ENCODE measurements at regions not wholly inside any gene's neighbourhood (a gene's known extent, or its start where the extent isn't known, plus 50 kb on each side); places are given as distances from the start of the nearest gene placed in this dataset.

GRCh38 chr4:97349468-97350186 lies 793.6 kb downstream of the STPG2 start:
- intact Hi-C loops (cut with micrococcal nuclease) (no loop called here), dilution Hi-C loops (cut with MboI; ENCODE audit: extremely low pct_ligation_motif_present, low sequenced_read_pairs) (no loop called here)
- Histone ChIP-seq H3K4me2 (ENCODE audit: insufficient read depth, low read length) (no peak overlapping the region), H2AFZ (ENCODE audit: low read depth, low read length) (no peak overlapping the region), H3K36me3 (ENCODE audit: control insufficient read depth in 2 of 2, extremely low read depth in 1 of 2, insufficient read depth in 2 of 2, low read length in 2 of 2) (no peaks in the 10 kb centered on the region), H4K20me1 (replicated peaks; ENCODE audit: control insufficient read depth, extremely low read depth, insufficient read depth, low read length) (no peaks in the 10 kb centered on the region), H3K4me1 (ENCODE audit: control insufficient read depth, extremely low read depth, insufficient read depth, low read length) (no peaks in the 10 kb centered on the region), H3K9me1 (replicated peaks; ENCODE audit: control insufficient read depth, extremely low read depth, insufficient read depth, low read length) (no peaks in the 10 kb centered on the region), H3K27ac (ENCODE audit: insufficient read depth, low read depth, low read length) (no peak overlapping the region), H3K9ac (replicated peaks; ENCODE audit: extremely low read depth, insufficient read depth, low read length) (no peak overlapping the region), H3K4me3 (replicated peaks in 1 of 3; ENCODE audit: insufficient read depth in 1 of 3, low read depth in 1 of 3, low read length in 3 of 3) (no peak overlapping the region), H3K9me3 (replicated peaks; ENCODE audit: control insufficient read depth, insufficient read depth, low read length) (no peaks in the 10 kb centered on the region), H3K79me2 (ENCODE audit: control insufficient read depth, insufficient read depth, low read length) (no peaks in the 10 kb centered on the region), H3K27me3 (ENCODE audit: control insufficient read depth in 2 of 2, insufficient read depth in 2 of 2, low read length in 2 of 2) (no peaks in the 10 kb centered on the region)
- TF ChIP-seq POLR2A (IDR thresholded peaks at IDR 0.05; ENCODE audit: low read depth, low read length) (no peak), MAX (IDR thresholded peaks at IDR 0.05; ENCODE audit: insufficient read depth, insufficient read length) (no peak), GATA2 (IDR thresholded peaks at IDR 0.05; ENCODE audit: insufficient read depth, insufficient read length, low read depth, low read length) (no peak), EZH2 (IDR thresholded peaks at IDR 0.05; ENCODE audit: borderline replicate concordance, low read depth, low read length, severe bottlenecking) (no peak), JUN (IDR thresholded peaks at IDR 0.05; ENCODE audit: borderline replicate concordance, insufficient read depth, insufficient read length, low read depth) (no peak), POLR2AphosphoS5 (IDR thresholded peaks at IDR 0.05; ENCODE audit: insufficient read depth, low read depth, low read length) (no peak), FOS (IDR thresholded peaks at IDR 0.05; ENCODE audit: borderline replicate concordance, insufficient read depth, low read length) (no peak), CTCF (IDR thresholded peaks at IDR 0.05; ENCODE audit: extremely low read depth in 1 of 2, insufficient read depth in 1 of 2, low read depth in 1 of 2, low read length in 2 of 2) (no peak), MYC (IDR thresholded peaks at IDR 0.05; ENCODE audit: low read depth, low read length) (no peak)
- DNase-seq (ENCODE audit: low read depth, low spot score) (no peak), FAIRE-seq (no peak)
- BruUV-seq (replicated peaks) = no TSS peak
- ChIA-PET POLR2A (no interaction called here), CTCF (no interaction called here)
